ENCODE measurements at regions not wholly inside any gene's neighbourhood (a gene's known extent, or its start where the extent isn't known, plus 50 kb on each side); places are given as distances from the start of the nearest gene placed in this dataset.

DNA sequence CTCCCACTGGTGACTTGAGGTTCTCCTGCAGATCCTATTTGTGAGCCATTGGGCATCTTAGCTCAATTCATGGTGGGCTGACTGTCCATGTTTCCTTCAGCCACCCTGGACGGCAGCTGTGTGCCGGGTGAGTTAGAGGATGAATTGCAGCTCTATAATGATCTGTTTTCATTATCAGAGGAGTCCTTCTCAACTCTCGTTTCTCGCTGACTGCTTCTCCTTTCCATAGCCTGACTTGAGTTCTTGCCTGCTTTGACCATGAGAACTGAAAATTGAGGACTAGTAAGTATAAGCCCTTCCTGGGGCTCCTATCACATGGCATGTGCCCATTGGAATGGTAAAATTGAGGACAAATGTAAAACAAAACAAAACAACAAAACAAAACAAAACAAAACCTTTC is 121.8 kb downstream of the CDC42EP3 start:
- H2AFZ ChIP-seq (ENCODE audit: low read depth, low read length), result no peak overlapping the region
- no peak overlapping the region for H3K27ac ChIP-seq (ENCODE audit: extremely low read depth, low read depth, low read length)
- H3K36me3 ChIP-seq (ENCODE audit: control insufficient read depth, insufficient read depth, low read length), result no peaks in the 10 kb centered on the region
- BruUV-seq (replicated peaks), result no TSS peak
- TF ChIP-seq MAZ (CRISPR knock-in tag; conservative IDR thresholded peaks at IDR 0.05 in 1 of 2, IDR thresholded peaks at IDR 0.05 in 1 of 2), result no peak
- TF ChIP-seq ZBED1 (IDR thresholded peaks at IDR 0.05), result no peak
- TF ChIP-seq ZNF75A (CRISPR knock-in tag; IDR thresholded peaks at IDR 0.05), result no peak
- TF ChIP-seq, protein P1, sequence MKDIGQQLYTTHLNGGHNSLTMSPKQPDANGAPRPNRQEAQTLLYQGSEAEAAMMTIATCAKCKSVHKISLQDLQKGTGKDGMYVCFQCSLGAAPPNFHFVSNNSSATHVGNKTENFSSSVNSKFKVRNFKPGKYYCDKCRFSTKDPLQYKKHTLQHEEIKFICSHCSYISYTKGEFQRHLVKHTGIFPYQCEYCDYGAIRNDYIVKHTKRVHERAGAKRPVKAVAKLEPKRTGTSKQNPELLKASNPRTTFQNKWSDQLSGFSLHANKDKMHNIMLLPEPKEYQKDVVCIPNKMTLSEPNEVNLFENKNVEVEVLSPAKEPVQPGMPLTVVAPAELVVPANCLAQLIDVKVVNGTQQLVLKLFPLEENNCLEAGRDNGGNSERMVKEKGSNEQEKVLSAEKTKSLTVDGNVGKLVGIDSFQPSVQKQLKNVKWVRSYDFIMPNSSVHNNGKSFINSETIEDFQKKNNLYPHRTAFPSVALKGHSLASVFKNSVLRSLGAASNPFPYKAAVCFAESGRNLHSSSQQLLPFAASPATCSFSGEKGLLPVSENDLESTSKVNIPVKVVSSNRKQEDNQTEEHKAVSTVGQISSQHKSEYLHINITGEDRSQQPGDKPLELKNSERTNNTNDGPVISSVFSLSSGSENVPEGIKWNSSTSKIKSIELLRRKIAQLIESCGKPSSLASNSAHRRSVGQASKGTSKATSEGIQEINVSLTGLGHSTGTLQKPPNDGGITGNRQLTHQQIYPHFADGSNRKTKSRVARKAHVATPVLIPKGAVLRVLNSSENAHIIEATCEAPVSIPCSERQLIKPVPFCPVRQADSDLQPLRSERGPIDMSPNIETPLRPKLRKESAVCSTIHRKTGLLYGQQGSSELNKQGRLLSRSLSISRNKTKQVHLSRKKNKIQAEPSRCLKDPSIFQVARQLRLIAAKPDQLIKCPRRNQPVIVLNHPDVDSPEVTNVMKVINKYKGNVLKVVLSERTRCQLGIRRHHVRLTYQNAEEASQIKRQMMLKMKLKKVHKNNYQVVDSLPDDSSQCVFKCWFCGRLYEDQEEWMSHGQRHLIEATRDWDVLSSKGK (CRISPR knock-in tag; IDR thresholded peaks at IDR 0.05), result no peak
- TF ChIP-seq, protein P2, sequence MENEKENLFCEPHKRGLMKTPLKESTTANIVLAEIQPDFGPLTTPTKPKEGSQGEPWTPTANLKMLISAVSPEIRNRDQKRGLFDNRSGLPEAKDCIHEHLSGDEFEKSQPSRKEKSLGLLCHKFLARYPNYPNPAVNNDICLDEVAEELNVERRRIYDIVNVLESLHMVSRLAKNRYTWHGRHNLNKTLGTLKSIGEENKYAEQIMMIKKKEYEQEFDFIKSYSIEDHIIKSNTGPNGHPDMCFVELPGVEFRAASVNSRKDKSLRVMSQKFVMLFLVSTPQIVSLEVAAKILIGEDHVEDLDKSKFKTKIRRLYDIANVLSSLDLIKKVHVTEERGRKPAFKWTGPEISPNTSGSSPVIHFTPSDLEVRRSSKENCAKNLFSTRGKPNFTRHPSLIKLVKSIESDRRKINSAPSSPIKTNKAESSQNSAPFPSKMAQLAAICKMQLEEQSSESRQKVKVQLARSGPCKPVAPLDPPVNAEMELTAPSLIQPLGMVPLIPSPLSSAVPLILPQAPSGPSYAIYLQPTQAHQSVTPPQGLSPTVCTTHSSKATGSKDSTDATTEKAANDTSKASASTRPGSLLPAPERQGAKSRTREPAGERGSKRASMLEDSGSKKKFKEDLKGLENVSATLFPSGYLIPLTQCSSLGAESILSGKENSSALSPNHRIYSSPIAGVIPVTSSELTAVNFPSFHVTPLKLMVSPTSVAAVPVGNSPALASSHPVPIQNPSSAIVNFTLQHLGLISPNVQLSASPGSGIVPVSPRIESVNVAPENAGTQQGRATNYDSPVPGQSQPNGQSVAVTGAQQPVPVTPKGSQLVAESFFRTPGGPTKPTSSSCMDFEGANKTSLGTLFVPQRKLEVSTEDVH (IDR thresholded peaks at IDR 0.05; ENCODE audit: low read depth, partially characterized antibody), result no peak
- TF ChIP-seq CBX8 (IDR thresholded peaks at IDR 0.05; ENCODE audit: borderline replicate concordance, extremely low read depth, low read depth, low read length, poor library complexity, severe bottlenecking), result no peak
- TF ChIP-seq RBFOX2 (IDR thresholded peaks at IDR 0.05; ENCODE audit: low read depth, low read length), result no peak
- TF ChIP-seq ZFX (CRISPR knock-in tag; IDR thresholded peaks at IDR 0.05), result no peak
- no peak for TF ChIP-seq NUFIP1 (IDR thresholded peaks at IDR 0.05; ENCODE audit: partially characterized antibody)
- TF ChIP-seq HDAC2 (IDR thresholded peaks at IDR 0.05), result no peak
- ATAC-seq (no peak), FAIRE-seq (no peak), DNase-seq (ENCODE audit: extremely low read depth in 1 of 4, low spot score in 3 of 4) (no peak)
- H3K79me2 ChIP-seq (ENCODE audit: control insufficient read depth, insufficient read depth, low read length), result no peaks in the 10 kb centered on the region
- H3K9me3 ChIP-seq (replicated peaks; ENCODE audit: control insufficient read depth, insufficient read depth, low read depth, low read length), result no peaks in the 10 kb centered on the region
- no peaks in the 10 kb centered on the region for H3K9me1 ChIP-seq (ENCODE audit: control insufficient read depth, insufficient read depth, low read length)
- H3K4me1 ChIP-seq (replicated peaks in 1 of 2; ENCODE audit: control insufficient read depth in 2 of 2, insufficient read depth in 2 of 2, low read length in 2 of 2), result no peaks in the 10 kb centered on the region; a peak in 2 of 5 replicates
- POLR2A ChIA-PET, result interaction anchor here (1.6 kb wide), 1 partner anchor 9 kb away, joined by 4 read pairs; no protein-coding TSS in a partner anchor
- WGBS (ENCODE audit: insufficient coverage, low coverage, missing lambda C conversion rate), result 36% methylated on average over 4 of the region's 4 CpGs
- H3K27me3 ChIP-seq (ENCODE audit: control insufficient read depth in 2 of 2, insufficient read depth in 2 of 2, low read length in 2 of 2), result no peaks in the 10 kb centered on the region
- no peak overlapping the region for H3K9ac ChIP-seq (ENCODE audit: insufficient read depth in 1 of 2, low read depth in 2 of 2, low read length in 2 of 2)
- CTCF ChIA-PET (ENCODE audit: low intra/inter-chr PET ratio), result no interaction called here
- in situ Hi-C loops (cut with MboI) (no loop called here), intact Hi-C loops (cut with micrococcal nuclease) (no loop called here)
- no peak overlapping the region for H3K4me3 ChIP-seq
- H4K20me1 ChIP-seq (replicated peaks; ENCODE audit: control insufficient read depth, insufficient read depth, low read length), result no peaks in the 10 kb centered on the region
- H3K4me2 ChIP-seq (ENCODE audit: insufficient read depth, low read length), result no peak overlapping the region

Data from K562 (cell line).